CD4-positive, alpha-beta T cell (primary cell): ENCODE measurements at regions not wholly inside any gene's neighbourhood (a gene's known extent, or its start where the extent isn't known, plus 50 kb on each side); places are given as distances from the start of the nearest gene placed in this dataset.

ENCODE experiments used
- ATAC-seq: fragments of 200-7000 bp; cut with Tn5 transposase; one replicate; pipeline ENCODE4 v1.10.0; 2022; ENCODE audit warnings: mild to moderate bottlenecking; ENCODE audit not compliant: poor library complexity
- CTCF ChIA-PET: fragments of 350-600 bp; sonication (Branson Sonifier 250); formaldehyde crosslinking; loops from one replicate; lab custom pipeline; 2021; ENCODE audit warnings: antibody characterized with exemption, inconsistent platforms; lab: Charles Lee
- POLR2A ChIA-PET: fragments of 350-600 bp; sonication (Branson Sonifier 250); formaldehyde crosslinking; loops from one replicate; lab custom pipeline; 2021; ENCODE audit warnings: antibody characterized with exemption, inconsistent platforms; lab: Charles Lee
- DNase-seq, 14 experiments: peaks; one replicate each; pipeline ENCODE4 v3.0.0-alpha.2; 2013 to 2020; ENCODE audit warnings: mixed read lengths in 2 of 14
- H3K27ac ChIP-seq, 2 donors: one replicate each; pipeline versions ENCODE4 v1.5.1 to v1.7.0; 2013; ENCODE audit warnings: low read length in 2 of 2, low read depth in 1 of 2, mild to moderate bottlenecking in 1 of 2
- H3K27me3 ChIP-seq, 2 experiments: 1 replicate in 1 of 2; 2 replicates in 1 of 2; pipeline versions ENCODE4 v1.6.1 to v1.7.0; 2013; ENCODE audit warnings: low read length in 2 of 2, control low read depth in 1 of 2, mild to moderate bottlenecking in 1 of 2, moderate library complexity in 1 of 2; ENCODE audit not compliant: insufficient read depth in 2 of 2, control insufficient read depth in 1 of 2
- H3K36me3 ChIP-seq: one replicate; pipeline ENCODE4 v1.6.1; 2013; ENCODE audit warnings: low read length, control low read depth; ENCODE audit not compliant: insufficient read depth
- H3K4me1 ChIP-seq: one replicate; pipeline ENCODE4 v1.6.1; 2013; ENCODE audit warnings: low read length, control low read depth; ENCODE audit not compliant: insufficient read depth
- H3K4me3 ChIP-seq: one replicate; pipeline ENCODE4 v1.5.1; 2013; ENCODE audit warnings: mild to moderate bottlenecking, low read length, moderate library complexity
- H3K9me3 ChIP-seq, 2 experiments: 1 replicate in 1 of 2; 2 replicates in 1 of 2; pipeline versions ENCODE4 v1.6.1 to v1.7.0; 2013; ENCODE audit warnings: low read length in 2 of 2, mild to moderate bottlenecking in 2 of 2, control low read depth in 1 of 2, moderate library complexity in 1 of 2; ENCODE audit not compliant: control insufficient read depth in 1 of 2, insufficient read depth in 1 of 2
- H3K27ac Mint-ChIP-seq: one replicate; pipeline ENCODE4 v1.8.0; 2020; ENCODE audit warnings: mixed read lengths
- H3K27me3 Mint-ChIP-seq: one replicate; pipeline ENCODE4 v1.8.0; 2021; ENCODE audit warnings: mixed read lengths
- H3K36me3 Mint-ChIP-seq: one replicate; pipeline ENCODE4 v1.8.0; 2021; ENCODE audit warnings: low read depth, mixed read lengths
- H3K4me1 Mint-ChIP-seq: one replicate; pipeline ENCODE4 v1.8.0; 2021; ENCODE audit warnings: low read depth, mixed read lengths
- H3K4me3 Mint-ChIP-seq: one replicate; pipeline ENCODE4 v1.8.0; 2020; ENCODE audit warnings: mild to moderate bottlenecking, mixed read lengths
- H3K9me3 Mint-ChIP-seq: one replicate; pipeline ENCODE4 v1.8.0; 2020; ENCODE audit warnings: mixed read lengths
- intact Hi-C, 2 experiments: fragments of 100-400 bp; cut with DNase I in 1 of 2; cut with micrococcal nuclease in 1 of 2; formaldehyde crosslinking; loops; one replicate each; pipeline versions ENCODE4 v1.15.1 to v1.9.0; 2023 to 2025; cut with DNase I, micrococcal nuclease
- TF ChIP-seq, protein P1 (sequence below): fragments of 200-600 bp; IDR thresholded peaks from one replicate; pipeline ENCODE4 v1.8.0; 2022; ENCODE audit warnings: antibody characterized with exemption, mild to moderate bottlenecking

DNA sequence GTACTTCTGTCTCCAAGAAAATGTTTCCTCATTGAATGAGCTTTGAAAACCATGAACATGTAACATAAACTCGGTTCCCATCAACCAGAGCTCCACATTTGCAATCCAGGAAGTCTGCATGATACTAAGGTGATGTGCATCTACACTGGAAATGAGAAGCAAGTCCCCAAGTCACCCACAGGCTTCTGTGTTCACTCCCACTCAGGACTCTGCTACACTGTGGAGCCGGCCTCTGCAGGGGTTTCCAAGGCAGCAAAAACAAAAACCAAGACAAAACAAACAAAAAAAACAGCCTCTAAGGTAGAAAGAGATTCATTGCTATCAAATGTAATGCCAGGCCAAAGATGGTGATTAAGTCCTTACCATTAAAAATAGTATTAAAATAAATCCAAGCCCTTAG, 593.7 kb downstream of the IRX1 start:
- Mint-ChIP-seq H3K9me3 (peaks cover 6% of the 10 kb centered on the region), H3K27ac (no peak overlapping the region), H3K36me3 (no peaks in the 10 kb centered on the region), H3K27me3 (no peaks in the 10 kb centered on the region), H3K4me1 (no peaks in the 10 kb centered on the region), H3K4me3 (no peak overlapping the region)
- H3K27ac ChIP-seq: no peak overlapping the region
- no peaks in the 10 kb centered on the region for H3K27me3 ChIP-seq
- POLR2A ChIA-PET: no interaction called here
- H3K36me3 ChIP-seq: no peaks in the 10 kb centered on the region
- TF ChIP-seq, protein P1, sequence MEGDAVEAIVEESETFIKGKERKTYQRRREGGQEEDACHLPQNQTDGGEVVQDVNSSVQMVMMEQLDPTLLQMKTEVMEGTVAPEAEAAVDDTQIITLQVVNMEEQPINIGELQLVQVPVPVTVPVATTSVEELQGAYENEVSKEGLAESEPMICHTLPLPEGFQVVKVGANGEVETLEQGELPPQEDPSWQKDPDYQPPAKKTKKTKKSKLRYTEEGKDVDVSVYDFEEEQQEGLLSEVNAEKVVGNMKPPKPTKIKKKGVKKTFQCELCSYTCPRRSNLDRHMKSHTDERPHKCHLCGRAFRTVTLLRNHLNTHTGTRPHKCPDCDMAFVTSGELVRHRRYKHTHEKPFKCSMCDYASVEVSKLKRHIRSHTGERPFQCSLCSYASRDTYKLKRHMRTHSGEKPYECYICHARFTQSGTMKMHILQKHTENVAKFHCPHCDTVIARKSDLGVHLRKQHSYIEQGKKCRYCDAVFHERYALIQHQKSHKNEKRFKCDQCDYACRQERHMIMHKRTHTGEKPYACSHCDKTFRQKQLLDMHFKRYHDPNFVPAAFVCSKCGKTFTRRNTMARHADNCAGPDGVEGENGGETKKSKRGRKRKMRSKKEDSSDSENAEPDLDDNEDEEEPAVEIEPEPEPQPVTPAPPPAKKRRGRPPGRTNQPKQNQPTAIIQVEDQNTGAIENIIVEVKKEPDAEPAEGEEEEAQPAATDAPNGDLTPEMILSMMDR: no peak
- peaks cover 0 to 13% of the 10 kb centered on the region in 2 experiments for H3K9me3 ChIP-seq
- CTCF ChIA-PET: no interaction called here
- no peaks in the 10 kb centered on the region for H3K4me1 ChIP-seq
- DNase-seq (peak in 1 of 14 experiments; percentile 9), ATAC-seq (peak; percentile 49)
- no peak overlapping the region for H3K4me3 ChIP-seq
- intact Hi-C loops: no loop called here

DNA sequence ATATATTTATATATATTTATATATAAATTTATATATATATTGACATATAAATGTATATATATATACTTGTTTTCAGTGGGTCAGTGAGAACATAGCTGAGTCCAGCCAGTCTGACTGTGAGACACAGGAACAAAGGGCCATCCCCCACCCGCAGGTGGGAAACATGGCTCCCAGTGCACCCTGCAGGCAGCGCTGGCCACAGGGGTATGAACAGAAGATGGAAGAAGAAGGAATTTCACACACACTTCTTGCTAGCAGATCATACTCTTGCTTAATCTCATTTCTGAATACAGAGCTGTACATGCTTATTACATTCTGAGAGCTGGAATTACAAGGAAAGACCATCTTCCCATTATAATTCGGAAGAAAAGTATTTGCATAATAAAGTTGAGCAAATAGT, 595.4 kb downstream of the IRX1 start:
- no peak for DNase-seq
- ATAC-seq: no peak
- H3K27ac Mint-ChIP-seq: no peak overlapping the region

DNA sequence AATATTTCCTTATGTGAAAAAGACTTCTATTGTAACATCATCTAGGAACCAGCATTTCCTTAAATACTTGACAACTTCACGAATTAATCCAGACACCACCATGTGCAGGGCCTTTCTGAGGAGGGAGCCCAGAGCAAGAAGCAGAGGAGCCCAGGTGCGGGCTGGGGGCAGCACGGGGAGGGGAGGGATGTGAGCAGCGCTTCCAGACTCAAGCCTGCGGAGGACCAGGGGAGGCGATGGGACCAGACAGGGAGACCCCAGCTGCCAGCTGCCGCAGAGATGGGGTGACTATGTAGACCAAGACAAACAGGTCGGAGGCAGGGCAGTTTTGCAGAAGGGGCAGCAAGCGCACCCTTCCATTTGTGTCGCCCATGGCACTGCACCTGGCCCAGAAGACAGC, 596.1 kb downstream of the IRX1 start:
- no peaks in the 10 kb centered on the region for H3K4me1 ChIP-seq
- no peak overlapping the region for H3K4me3 Mint-ChIP-seq
- POLR2A ChIA-PET: no interaction called here
- TF ChIP-seq, protein P1: no peak
- H3K36me3 ChIP-seq: no peaks in the 10 kb centered on the region
- no peak overlapping the region for H3K27ac ChIP-seq
- no peaks in the 10 kb centered on the region for H3K27me3 Mint-ChIP-seq
- H3K4me3 ChIP-seq: no peak overlapping the region
- no peaks in the 10 kb centered on the region for H3K4me1 Mint-ChIP-seq
- H3K27ac Mint-ChIP-seq: no peak overlapping the region
- no peaks in the 10 kb centered on the region for H3K36me3 Mint-ChIP-seq
- H3K9me3 Mint-ChIP-seq: peaks cover 2% of the 10 kb centered on the region
- DNase-seq (no peak), ATAC-seq (no peak)
- CTCF ChIA-PET: no interaction called here
- intact Hi-C loops: no loop called here
- no peaks in the 10 kb centered on the region for H3K27me3 ChIP-seq
- H3K9me3 ChIP-seq: peaks cover 0 to 15% of the 10 kb centered on the region in 2 experiments

More for the DNA sequence above, 595.4 kb downstream of the IRX1 start:
- Mint-ChIP-seq H3K4me3 (no peak overlapping the region), H3K9me3 (peaks cover 5% of the 10 kb centered on the region), H3K4me1 (no peaks in the 10 kb centered on the region), H3K27me3 (no peaks in the 10 kb centered on the region), H3K36me3 (no peaks in the 10 kb centered on the region)
- Histone ChIP-seq H3K27ac (no peak overlapping the region), H3K4me1 (no peaks in the 10 kb centered on the region), H3K9me3 (peaks cover 0 to 13% of the 10 kb centered on the region in 2 experiments), H3K36me3 (no peaks in the 10 kb centered on the region), H3K4me3 (no peak overlapping the region), H3K27me3 (no peaks in the 10 kb centered on the region)
- intact Hi-C loops: no loop called here
- CTCF ChIA-PET: no interaction called here
- TF ChIP-seq, protein P1: no peak
- POLR2A ChIA-PET: no interaction called here
